VCaP (cell line): ENCODE measurements at regions not wholly inside any gene's neighbourhood (a gene's known extent, or its start where the extent isn't known, plus 50 kb on each side); places are given as distances from the start of the nearest gene placed in this dataset.
"Not testable (repeated sequence)": the region's sequence is repeated elsewhere in the genome, so short reads cannot be mapped to it uniquely, and the experiment has no call there.

Source experiments
- H3K27ac ChIP-seq: fragments of 450-650 bp; 2 replicates; pipeline ENCODE4 v1.5.1; 2017
- TF ChIP-seq, protein P1 (sequence below): fragments of 450-650 bp; conservative IDR thresholded peaks from 2 replicates; pipeline ENCODE4 v1.5.1; 2017; ENCODE audit warnings: mild to moderate bottlenecking, moderate library complexity

DNA sequence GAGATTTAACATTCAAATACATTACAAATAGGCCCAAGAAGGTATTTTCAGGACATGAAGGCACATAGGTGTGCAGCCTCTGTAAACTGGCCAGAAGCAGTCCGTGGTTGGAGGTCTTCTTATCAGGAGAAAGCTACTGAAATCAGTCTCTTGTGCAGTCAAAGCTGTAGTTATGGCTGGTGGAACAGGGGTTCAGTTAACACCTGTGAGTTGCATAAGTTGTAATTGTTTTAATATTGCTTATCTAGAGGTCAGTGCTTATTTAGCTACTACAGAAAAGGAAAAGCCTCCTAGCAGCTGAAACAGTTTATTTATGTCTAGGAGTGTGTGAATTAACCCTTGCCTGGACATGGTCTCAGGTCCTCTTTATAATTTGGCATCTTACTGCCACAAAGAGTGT is 377.6 kb upstream of the MDGA2 start:
- TF ChIP-seq, protein P1, sequence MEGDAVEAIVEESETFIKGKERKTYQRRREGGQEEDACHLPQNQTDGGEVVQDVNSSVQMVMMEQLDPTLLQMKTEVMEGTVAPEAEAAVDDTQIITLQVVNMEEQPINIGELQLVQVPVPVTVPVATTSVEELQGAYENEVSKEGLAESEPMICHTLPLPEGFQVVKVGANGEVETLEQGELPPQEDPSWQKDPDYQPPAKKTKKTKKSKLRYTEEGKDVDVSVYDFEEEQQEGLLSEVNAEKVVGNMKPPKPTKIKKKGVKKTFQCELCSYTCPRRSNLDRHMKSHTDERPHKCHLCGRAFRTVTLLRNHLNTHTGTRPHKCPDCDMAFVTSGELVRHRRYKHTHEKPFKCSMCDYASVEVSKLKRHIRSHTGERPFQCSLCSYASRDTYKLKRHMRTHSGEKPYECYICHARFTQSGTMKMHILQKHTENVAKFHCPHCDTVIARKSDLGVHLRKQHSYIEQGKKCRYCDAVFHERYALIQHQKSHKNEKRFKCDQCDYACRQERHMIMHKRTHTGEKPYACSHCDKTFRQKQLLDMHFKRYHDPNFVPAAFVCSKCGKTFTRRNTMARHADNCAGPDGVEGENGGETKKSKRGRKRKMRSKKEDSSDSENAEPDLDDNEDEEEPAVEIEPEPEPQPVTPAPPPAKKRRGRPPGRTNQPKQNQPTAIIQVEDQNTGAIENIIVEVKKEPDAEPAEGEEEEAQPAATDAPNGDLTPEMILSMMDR, result no peak
- H3K27ac ChIP-seq, result no peak overlapping the region

DNA sequence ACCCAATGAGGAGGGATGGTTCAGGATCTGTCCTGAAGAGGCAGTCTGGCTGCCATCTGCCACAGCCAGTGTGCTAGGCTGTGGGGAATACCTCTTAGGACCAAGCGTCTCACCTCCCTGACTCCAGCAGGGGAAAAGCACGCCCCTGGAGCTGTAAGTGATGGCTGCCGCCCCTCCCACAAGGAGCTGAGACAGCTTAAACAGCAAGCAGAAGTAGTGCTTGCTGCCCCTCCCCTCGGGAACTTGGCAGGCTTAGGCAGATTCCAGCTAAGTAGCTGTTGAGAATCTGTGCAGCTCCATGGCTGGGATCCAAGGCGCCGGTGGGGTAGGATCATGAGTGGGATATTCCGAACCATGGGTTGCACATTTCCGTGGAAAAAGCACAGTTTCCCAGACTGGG is 360.4 kb upstream of the MDGA2 start:
- TF ChIP-seq, protein P1, result no peak

DNA sequence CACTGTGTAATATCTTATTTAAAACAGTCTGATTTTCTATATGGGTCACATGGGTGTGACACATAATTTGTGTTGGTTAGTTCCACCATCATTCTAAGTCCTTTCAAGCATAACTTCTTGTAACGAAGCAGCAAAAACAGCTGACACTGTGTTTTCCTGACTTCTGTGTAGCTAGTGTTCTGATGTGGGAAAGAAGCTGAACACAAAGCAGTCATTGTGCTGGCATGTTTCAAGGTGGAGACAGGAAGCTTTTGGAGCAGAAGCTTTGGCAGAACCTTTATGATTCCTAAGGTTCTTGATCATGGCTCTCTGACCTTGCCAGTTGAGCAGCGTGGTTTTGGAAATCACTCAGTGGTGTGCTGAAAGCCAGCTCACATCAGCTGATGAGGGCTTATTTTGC is 351.7 kb upstream of the MDGA2 start:
- no peak overlapping the region for H3K27ac ChIP-seq
- TF ChIP-seq, protein P1, result no peak

More for the DNA sequence above, 360.4 kb upstream of the MDGA2 start:
- H3K27ac ChIP-seq, result no peak overlapping the region

DNA sequence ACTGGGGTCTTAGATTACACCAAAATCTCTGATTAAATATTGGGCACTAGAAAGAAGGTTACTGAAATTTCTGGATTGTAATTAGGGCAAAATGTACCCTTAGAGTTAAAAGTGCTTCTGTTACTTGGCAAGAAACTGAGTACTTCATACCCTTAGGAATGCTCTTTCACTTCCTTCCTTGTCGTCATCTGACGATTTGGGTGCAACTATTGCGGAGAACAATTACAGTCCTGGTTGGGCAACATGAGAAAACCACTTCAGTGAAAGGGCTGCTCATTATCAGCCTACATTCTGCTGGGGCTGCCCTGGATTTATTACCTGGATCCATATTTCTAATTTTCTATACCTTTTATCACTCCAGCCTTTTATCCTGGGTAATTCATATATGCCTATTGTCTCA is 348.5 kb upstream of the MDGA2 start:
- TF ChIP-seq, protein P1, result no peak
- H3K27ac ChIP-seq, result no peak overlapping the region

DNA sequence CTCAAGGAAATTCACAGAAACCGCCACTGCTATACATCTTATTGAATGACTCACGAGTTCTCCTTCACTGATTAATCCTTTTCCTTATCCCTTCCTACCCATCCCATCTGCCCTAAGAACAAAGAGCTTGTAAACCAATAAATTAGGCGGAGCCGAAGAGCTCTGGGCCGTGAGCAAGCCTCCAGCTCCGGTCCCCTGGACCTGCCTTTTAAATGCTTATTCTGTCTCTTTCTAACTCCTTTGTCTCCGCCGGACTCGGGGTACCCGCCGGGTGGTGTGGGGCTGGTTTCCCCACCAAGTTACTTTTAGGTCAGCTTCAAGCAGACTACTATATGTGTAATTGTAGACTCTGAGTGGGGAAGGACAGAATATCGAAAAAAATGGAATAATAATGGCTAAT is 336.1 kb upstream of the MDGA2 start:
- not testable (repeated sequence) for H3K27ac ChIP-seq

DNA sequence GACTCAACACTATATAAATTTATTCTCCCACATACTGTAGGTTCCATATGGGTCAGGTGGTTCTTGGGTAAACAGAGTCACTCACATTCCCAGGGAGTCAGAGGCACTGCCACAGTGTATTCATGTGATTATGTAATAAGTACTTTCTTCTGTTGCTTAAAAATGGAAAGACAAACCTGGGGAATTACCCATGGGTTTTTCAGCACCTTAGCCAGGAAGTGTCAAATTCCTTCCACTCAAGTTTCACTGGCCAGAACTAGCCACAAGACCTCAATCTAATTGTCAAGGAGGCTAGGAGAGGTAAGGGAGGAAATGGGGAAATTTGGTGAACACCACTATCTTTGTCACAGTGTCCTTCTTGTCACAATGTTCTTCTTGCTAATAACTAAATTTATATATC is 333.2 kb upstream of the MDGA2 start:
- no peak overlapping the region for H3K27ac ChIP-seq
- TF ChIP-seq, protein P1, result no peak

DNA sequence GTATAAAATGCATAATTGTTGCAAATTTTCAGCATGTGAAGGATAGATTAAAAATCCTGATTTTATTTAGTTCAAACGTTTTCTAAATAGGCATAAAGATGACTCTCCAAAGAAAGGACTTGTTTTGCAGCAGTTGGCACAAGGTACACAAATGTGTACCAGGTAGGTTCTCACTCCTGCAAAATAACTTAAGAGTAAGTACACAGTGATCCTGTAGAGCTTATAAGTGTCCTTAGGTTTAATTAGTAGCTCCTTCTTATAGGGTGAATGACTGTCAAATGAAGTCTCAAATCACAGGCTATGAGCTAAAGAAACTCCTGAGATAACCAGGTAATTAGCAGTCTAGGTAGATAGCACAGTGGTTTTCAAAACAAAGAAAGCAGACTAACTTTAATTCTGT is 330.6 kb upstream of the MDGA2 start:
- TF ChIP-seq, protein P1, result no peak

DNA sequence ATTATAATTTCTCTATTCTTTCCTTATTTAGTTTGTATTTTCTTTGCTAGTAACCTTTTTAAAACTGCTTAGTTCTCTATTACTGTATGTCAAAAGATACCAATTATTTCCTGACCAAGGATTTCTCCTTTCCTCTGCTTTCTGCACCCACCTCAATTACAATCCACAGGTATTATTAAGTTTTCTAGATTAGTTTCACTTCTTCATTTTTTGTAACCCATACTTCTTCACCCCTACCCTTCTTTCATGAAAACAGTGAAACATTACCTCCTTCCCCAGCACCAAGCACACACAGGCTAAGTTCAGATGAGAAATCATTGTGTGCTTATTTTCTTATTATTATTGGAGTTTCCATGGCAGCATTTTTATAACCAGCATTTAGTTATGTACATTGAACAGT is 318.5 kb upstream of the MDGA2 start:
- TF ChIP-seq, protein P1, result no peak

More for the DNA sequence above, 330.6 kb upstream of the MDGA2 start:
- H3K27ac ChIP-seq, result no peak overlapping the region

More for the DNA sequence above, 318.5 kb upstream of the MDGA2 start:
- no peak overlapping the region for H3K27ac ChIP-seq
